Fibroblast of skin of abdomen (primary cell): ENCODE measurements at regions not wholly inside any gene's neighbourhood (a gene's known extent, or its start where the extent isn't known, plus 50 kb on each side); places are given as distances from the start of the nearest gene placed in this dataset.
A peak's percentile ranks its signal among the peaks of the same experiment; 100 is the strongest.
"Not testable (repeated sequence)": the region's sequence is repeated elsewhere in the genome, so short reads cannot be mapped to it uniquely, and the experiment has no call there.

Source experiments
- DNase-seq: peaks from one replicate; pipeline ENCODE4 v3.0.0-alpha.2; 2013

GRCh38 chr4:108454227-108454626 lies 166.1 kb upstream of the RPL34 start:
- DNase-seq, result no peak

- no peak for DNase-seq
Measured at GRCh38 chr4:108453366-108453765, 167.0 kb upstream of the RPL34 start.

GRCh38 chr4:108450236-108450898 lies 170.0 kb upstream of the RPL34 start:
- no peak for DNase-seq

- no peak for DNase-seq
Measured at GRCh38 chr4:108449129-108449528, 171.2 kb upstream of the RPL34 start.

GRCh38 chr4:108446556-108446955 lies 173.8 kb upstream of the RPL34 start:
- DNase-seq, result no peak

- DNase-seq, result no peak
Measured at GRCh38 chr4:108445716-108446115, 174.7 kb upstream of the RPL34 start.

GRCh38 chr4:108443585-108443984 lies 176.8 kb upstream of the RPL34 start:
- DNase-seq, result no peak

- peak; percentile 70 for DNase-seq
Measured at GRCh38 chr4:108433832-108434231, 186.5 kb upstream of the RPL34 start.

GRCh38 chr4:108433394-108433793 lies 187.0 kb upstream of the RPL34 start:
- DNase-seq, result not testable (repeated sequence)

- no peak for DNase-seq
Measured at GRCh38 chr4:108432418-108432817, 188.0 kb upstream of the RPL34 start.

GRCh38 chr4:108431986-108432385 lies 188.4 kb upstream of the RPL34 start:
- DNase-seq, result no peak

- DNase-seq, result no peak
Measured at GRCh38 chr4:108430921-108431320, 189.5 kb upstream of the RPL34 start.

GRCh38 chr4:108429662-108430061 lies 190.7 kb upstream of the RPL34 start:
- no peak for DNase-seq

- DNase-seq, result no peak
Measured at GRCh38 chr4:108428923-108429322, 191.5 kb upstream of the RPL34 start.

GRCh38 chr4:108427946-108428485 lies 192.4 kb upstream of the RPL34 start:
- peak; percentile 69 for DNase-seq

- DNase-seq, result peak; percentile 86
Measured at GRCh38 chr4:108426493-108426892, 193.9 kb upstream of the RPL34 start.

GRCh38 chr4:108425988-108426387 lies 194.4 kb upstream of the RPL34 start:
- peak; percentile 92 for DNase-seq

- DNase-seq, result peak; percentile 9
Measured at GRCh38 chr4:108417923-108418322, 202.5 kb upstream of the RPL34 start.

- no peak for DNase-seq
Measured at GRCh38 chr4:108416831-108417230, 203.5 kb upstream of the RPL34 start.

GRCh38 chr4:108415389-108415788 lies 205.0 kb upstream of the RPL34 start:
- no peak for DNase-seq

GRCh38 chr4:108411836-108412235 lies 208.5 kb upstream of the RPL34 start:
- no peak for DNase-seq

- not testable (repeated sequence) for DNase-seq
Measured at GRCh38 chr4:108409691-108410090, 210.7 kb upstream of the RPL34 start.

- DNase-seq, result no peak
Measured at GRCh38 chr4:108405586-108405985, 214.8 kb upstream of the RPL34 start.

GRCh38 chr4:108400309-108400708 lies 220.1 kb upstream of the RPL34 start:
- no peak for DNase-seq
